ENCODE measurements at regions not wholly inside any gene's neighbourhood (a gene's known extent, or its start where the extent isn't known, plus 50 kb on each side); places are given as distances from the start of the nearest gene placed in this dataset.
"Not testable (repeated sequence)": the region's sequence is repeated elsewhere in the genome, so short reads cannot be mapped to it uniquely, and the experiment has no call there.

- no peak for DNase-seq
These were observed 62.6 kb downstream of the DUSP6 start for GRCh38 chr12:89289720-89290119.

GRCh38 chr12:89288959-89289358 is 63.3 kb downstream of the DUSP6 start:
- no peak for DNase-seq

GRCh38 chr12:89286501-89286900 is 65.8 kb downstream of the DUSP6 start:
- no peak for DNase-seq

- DNase-seq = no peak
These were observed 70.8 kb downstream of the DUSP6 start for GRCh38 chr12:89281539-89281867.

- DNase-seq = no peak
These were observed 71.3 kb downstream of the DUSP6 start for GRCh38 chr12:89280833-89281538.

GRCh38 chr12:89279499-89279898 is 72.8 kb downstream of the DUSP6 start:
- DNase-seq = no peak

GRCh38 chr12:89278862-89279261 is 73.4 kb downstream of the DUSP6 start:
- no peak for DNase-seq

GRCh38 chr12:89278169-89278568 is 74.1 kb downstream of the DUSP6 start:
- no peak for DNase-seq

- no peak for DNase-seq
These were observed 75.4 kb downstream of the DUSP6 start for GRCh38 chr12:89276860-89277259.

GRCh38 chr12:89273525-89273924 is 78.8 kb downstream of the DUSP6 start:
- no peak for DNase-seq

GRCh38 chr12:89270548-89270947 is 81.8 kb downstream of the DUSP6 start:
- DNase-seq = no peak

- no peak for DNase-seq
These were observed 83.1 kb downstream of the DUSP6 start for GRCh38 chr12:89269174-89269573.

GRCh38 chr12:89267404-89267803 is 84.9 kb downstream of the DUSP6 start:
- no peak for DNase-seq

GRCh38 chr12:89266574-89267188 is 85.6 kb downstream of the DUSP6 start:
- DNase-seq = not testable (repeated sequence)

GRCh38 chr12:89264837-89265236 is 87.5 kb downstream of the DUSP6 start:
- DNase-seq = no peak

- no peak for DNase-seq
These were observed 88.4 kb downstream of the DUSP6 start for GRCh38 chr12:89263900-89264299.

GRCh38 chr12:89262855-89263552 is 89.3 kb downstream of the DUSP6 start:
- DNase-seq = no peak

- DNase-seq = no peak
These were observed 90.3 kb downstream of the DUSP6 start for GRCh38 chr12:89261982-89262381.

GRCh38 chr12:89260841-89261637 is 91.3 kb downstream of the DUSP6 start:
- no peak for DNase-seq

- no peak for DNase-seq
These were observed 92.5 kb downstream of the DUSP6 start for GRCh38 chr12:89259821-89260220.

- no peak for DNase-seq
These were observed 93.9 kb downstream of the DUSP6 start for GRCh38 chr12:89258240-89258969.

GRCh38 chr12:89257340-89257739 is 95.0 kb downstream of the DUSP6 start:
- no peak for DNase-seq

GRCh38 chr12:89256060-89256459 is 96.2 kb downstream of the DUSP6 start:
- no peak for DNase-seq

Data from NCI-H510A (cell line).